GM12878 (cell line): ENCODE measurements at regions not wholly inside any gene's neighbourhood (a gene's known extent, or its start where the extent isn't known, plus 50 kb on each side); places are given as distances from the start of the nearest gene placed in this dataset.

Experiments
- CBFB ChIP-seq: IDR thresholded peaks from 2 replicates; pipeline ENCODE4 v1.6.1; 2016; ENCODE audit warnings: antibody characterized with exemption, low read depth
- SREBF2 ChIP-seq: IDR thresholded peaks from 2 replicates; pipeline ENCODE4 v1.6.1; 2012; ENCODE audit warnings: mild to moderate bottlenecking, low read length
- USF2 ChIP-seq: IDR thresholded peaks from 2 replicates; pipeline ENCODE4 v1.6.1; 2011; ENCODE audit warnings: low read depth, low read length, improper control_type of control experiment, borderline replicate concordance

GRCh38 chr4:117588771-117589170 is 445.5 kb upstream of the NDST3 start:
- no peak for TF ChIP-seq USF2
- TF ChIP-seq SREBF2, result no peak
- no peak for TF ChIP-seq CBFB
